OCI-LY1 (cell line): ENCODE measurements at regions not wholly inside any gene's neighbourhood (a gene's known extent, or its start where the extent isn't known, plus 50 kb on each side); places are given as distances from the start of the nearest gene placed in this dataset.

ENCODE experiments used
- H2AFZ ChIP-seq: fragments of 200-600 bp; sonication (generic), shearing (Covaris generic); 2 replicates; pipeline ENCODE4 v1.6.0; 2014; ENCODE audit warnings: antibody characterized with exemption, mild to moderate bottlenecking, low read length
- H3F3A ChIP-seq: fragments of 200-600 bp; sonication (generic), shearing (Covaris generic); 2 replicates; pipeline ENCODE4 v1.6.0; 2014; ENCODE audit warnings: mild to moderate bottlenecking, antibody characterized with exemption, low read length, moderate library complexity; ENCODE audit not compliant: insufficient read depth
- H3K27ac ChIP-seq: fragments of 200-600 bp; sonication (generic); 2 replicates; pipeline ENCODE4 v1.5.1; 2014; ENCODE audit warnings: low read length, mixed run types, mild to moderate bottlenecking, low read depth; ENCODE audit not compliant: poor library complexity, severe bottlenecking
- H3K27me3 ChIP-seq: fragments of 200-600 bp; sonication (generic); 2 replicates; pipeline ENCODE4 v1.6.0; 2014; ENCODE audit warnings: antibody characterized with exemption, mild to moderate bottlenecking, low read length, moderate library complexity; ENCODE audit not compliant: insufficient read depth
- H3K36me3 ChIP-seq: fragments of 200-600 bp; sonication (generic); 2 replicates; pipeline ENCODE4 v1.6.1; 2014; ENCODE audit warnings: mild to moderate bottlenecking, antibody characterized with exemption, low read length, moderate library complexity, mixed read lengths; ENCODE audit not compliant: insufficient read depth
- H3K4me1 ChIP-seq: fragments of 200-600 bp; sonication (generic); 2 replicates; pipeline ENCODE4 v1.5.1; 2014; ENCODE audit warnings: mild to moderate bottlenecking, low read length, moderate library complexity; ENCODE audit not compliant: insufficient read depth, severe bottlenecking
- H3K4me2 ChIP-seq: fragments of 200-600 bp; sonication (generic), shearing (Covaris generic); 2 replicates; pipeline ENCODE4 v1.6.1; 2014; ENCODE audit warnings: low read length
- H3K4me3 ChIP-seq: fragments of 200-600 bp; sonication (generic); 2 replicates; pipeline ENCODE4 v1.5.1; 2014; ENCODE audit warnings: low read length, low read depth, mild to moderate bottlenecking, mixed read lengths; ENCODE audit not compliant: poor library complexity, severe bottlenecking
- H3K79me2 ChIP-seq: fragments of 200-600 bp; shearing (Covaris generic); 2 replicates; pipeline ENCODE4 v1.6.1; 2016; ENCODE audit warnings: mixed run types, low read length, mixed read lengths; ENCODE audit not compliant: insufficient read depth
- H3K9ac ChIP-seq: fragments of 200-600 bp; sonication (generic), shearing (Covaris generic); 2 replicates; pipeline ENCODE4 v1.6.1; 2014; ENCODE audit warnings: mild to moderate bottlenecking, low read length, mixed read lengths
- H3K9me2 ChIP-seq: fragments of 200-600 bp; sonication (generic), shearing (Covaris generic); 2 replicates; pipeline ENCODE4 v1.6.1; 2014; ENCODE audit warnings: low read depth, mild to moderate bottlenecking, low read length, mixed read lengths
- H3K9me3 ChIP-seq: fragments of 200-600 bp; shearing (Covaris generic); 2 replicates; pipeline ENCODE4 v1.6.1; 2014; ENCODE audit warnings: low read length, mixed read lengths
- H4K20me1 ChIP-seq: fragments of 200-600 bp; sonication (generic), shearing (Covaris generic); 2 replicates; pipeline ENCODE4 v1.6.0; 2016; ENCODE audit warnings: mild to moderate bottlenecking, low read length; ENCODE audit not compliant: insufficient read depth
- EZH2 ChIP-seq: fragments of 200-600 bp; sonication (generic), shearing (Covaris generic); IDR thresholded peaks from 2 replicates; pipeline ENCODE4 v1.8.0; 2017; ENCODE audit warnings: borderline replicate concordance, mixed run types, mild to moderate bottlenecking, antibody characterized with exemption, low read length, moderate library complexity, mixed read lengths
- TF ChIP-seq, protein P1 (sequence below): fragments of 200-600 bp; sonication (generic), shearing (Covaris generic); IDR thresholded peaks from 2 replicates; pipeline ENCODE4 v1.5.1; 2017; ENCODE audit warnings: mild to moderate bottlenecking, antibody characterized with exemption, low read length, moderate library complexity, mixed read lengths

DNA sequence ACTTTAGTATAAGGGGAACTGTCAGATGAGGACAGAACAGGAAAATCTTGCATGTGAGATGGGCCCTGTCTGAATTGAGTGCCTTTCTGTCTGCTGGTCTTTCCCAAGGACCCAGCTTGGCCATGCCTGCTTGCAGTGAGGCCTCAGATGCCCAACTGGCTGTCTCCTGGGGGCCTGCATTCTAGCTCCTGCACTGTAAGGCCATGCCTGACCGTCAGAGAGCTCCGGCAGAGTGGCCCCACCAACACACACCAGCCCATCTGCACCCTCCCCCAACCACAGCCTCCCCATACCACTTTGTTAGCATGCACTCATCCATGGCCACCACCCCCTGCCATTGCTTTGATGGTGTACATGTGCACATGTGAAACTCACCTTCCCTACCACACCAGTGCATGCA lies 190.4 kb upstream of the RPRM start:
- no peak overlapping the region for H2AFZ ChIP-seq
- H3K27me3 ChIP-seq, result no peaks in the 10 kb centered on the region
- no peak overlapping the region for H3K27ac ChIP-seq
- H3K4me1 ChIP-seq, result no peaks in the 10 kb centered on the region
- no peaks in the 10 kb centered on the region for H3K36me3 ChIP-seq
- no peaks in the 10 kb centered on the region for H3K9me2 ChIP-seq
- H3F3A ChIP-seq, result no peaks in the 10 kb centered on the region
- H3K4me3 ChIP-seq, result no peak overlapping the region
- no peak overlapping the region for H3K4me2 ChIP-seq
- H3K9ac ChIP-seq, result no peak overlapping the region
- H3K79me2 ChIP-seq, result no peaks in the 10 kb centered on the region
- TF ChIP-seq, protein P1, sequence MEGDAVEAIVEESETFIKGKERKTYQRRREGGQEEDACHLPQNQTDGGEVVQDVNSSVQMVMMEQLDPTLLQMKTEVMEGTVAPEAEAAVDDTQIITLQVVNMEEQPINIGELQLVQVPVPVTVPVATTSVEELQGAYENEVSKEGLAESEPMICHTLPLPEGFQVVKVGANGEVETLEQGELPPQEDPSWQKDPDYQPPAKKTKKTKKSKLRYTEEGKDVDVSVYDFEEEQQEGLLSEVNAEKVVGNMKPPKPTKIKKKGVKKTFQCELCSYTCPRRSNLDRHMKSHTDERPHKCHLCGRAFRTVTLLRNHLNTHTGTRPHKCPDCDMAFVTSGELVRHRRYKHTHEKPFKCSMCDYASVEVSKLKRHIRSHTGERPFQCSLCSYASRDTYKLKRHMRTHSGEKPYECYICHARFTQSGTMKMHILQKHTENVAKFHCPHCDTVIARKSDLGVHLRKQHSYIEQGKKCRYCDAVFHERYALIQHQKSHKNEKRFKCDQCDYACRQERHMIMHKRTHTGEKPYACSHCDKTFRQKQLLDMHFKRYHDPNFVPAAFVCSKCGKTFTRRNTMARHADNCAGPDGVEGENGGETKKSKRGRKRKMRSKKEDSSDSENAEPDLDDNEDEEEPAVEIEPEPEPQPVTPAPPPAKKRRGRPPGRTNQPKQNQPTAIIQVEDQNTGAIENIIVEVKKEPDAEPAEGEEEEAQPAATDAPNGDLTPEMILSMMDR, result no peak
- no peak for TF ChIP-seq EZH2
- no peaks in the 10 kb centered on the region for H3K9me3 ChIP-seq
- no peaks in the 10 kb centered on the region for H4K20me1 ChIP-seq

DNA sequence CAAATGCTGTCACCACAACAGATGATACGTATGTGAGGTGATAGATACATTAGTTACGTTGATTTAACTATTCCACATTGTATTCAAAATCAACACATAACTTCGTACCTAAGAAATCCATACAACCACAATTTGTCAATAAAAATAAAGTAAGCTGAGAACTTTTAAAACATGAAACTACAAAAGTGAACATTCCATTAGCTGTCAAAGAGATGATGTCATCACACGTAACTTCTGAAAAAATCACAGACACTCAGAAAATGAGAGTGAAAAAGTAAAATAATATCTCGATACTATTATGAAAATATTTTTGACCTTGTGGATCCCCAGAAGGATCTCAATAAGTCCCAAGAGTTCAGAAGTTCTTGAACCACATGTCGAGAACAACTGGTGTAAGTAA lies 161.6 kb upstream of the GALNT13 start:
- Histone ChIP-seq H3K9me2 (no peaks in the 10 kb centered on the region; the same call in 1 of the 2 replicates), H3K9ac (no peak overlapping the region), H2AFZ (no peak overlapping the region), H3K27me3 (no peaks in the 10 kb centered on the region), H3K9me3 (no peaks in the 10 kb centered on the region), H3K4me2 (no peak overlapping the region), H3K4me1 (no peaks in the 10 kb centered on the region), H3F3A (no peaks in the 10 kb centered on the region), H4K20me1 (no peaks in the 10 kb centered on the region), H3K36me3 (no peaks in the 10 kb centered on the region), H3K4me3 (no peak overlapping the region), H3K79me2 (no peaks in the 10 kb centered on the region), H3K27ac (no peak overlapping the region)
- no peak for TF ChIP-seq EZH2

- H3F3A ChIP-seq, result no peaks in the 10 kb centered on the region
- H4K20me1 ChIP-seq, result no peaks in the 10 kb centered on the region
- H3K9me2 ChIP-seq, result no peaks in the 10 kb centered on the region; the same call in 1 of the 2 replicates
- H3K4me1 ChIP-seq, result no peaks in the 10 kb centered on the region
- H3K27me3 ChIP-seq, result no peaks in the 10 kb centered on the region
- no peak overlapping the region for H3K4me2 ChIP-seq
- no peak overlapping the region for H2AFZ ChIP-seq
- no peak for TF ChIP-seq EZH2
- TF ChIP-seq, protein P1, result no peak
- H3K27ac ChIP-seq, result no peak overlapping the region
- no peaks in the 10 kb centered on the region for H3K79me2 ChIP-seq
- H3K9me3 ChIP-seq, result no peaks in the 10 kb centered on the region
- H3K4me3 ChIP-seq, result no peak overlapping the region
- H3K36me3 ChIP-seq, result no peaks in the 10 kb centered on the region
- H3K9ac ChIP-seq, result no peak overlapping the region
Measured at GRCh38 chr2:153715218-153715850, 156.4 kb upstream of the GALNT13 start.

DNA sequence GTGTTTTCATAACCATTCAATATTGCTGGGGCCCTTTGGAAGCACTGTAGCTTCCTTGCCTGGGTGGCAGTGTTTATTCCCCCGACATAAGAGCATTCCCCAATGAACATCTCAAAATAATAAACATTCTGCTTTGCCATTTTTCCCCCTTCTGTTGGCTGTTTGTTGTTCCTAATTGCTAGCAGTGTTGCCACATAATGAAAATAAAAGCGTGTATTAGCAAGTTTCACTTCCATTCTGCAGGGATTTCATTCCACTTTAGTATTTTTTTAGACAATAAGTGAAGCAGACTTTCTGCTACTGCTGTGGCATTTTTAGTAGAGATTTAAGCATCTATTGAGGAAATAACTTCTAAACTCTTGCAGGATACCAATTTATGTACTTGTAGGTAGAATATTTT lies 154.7 kb upstream of the GALNT13 start:
- TF ChIP-seq EZH2, result no peak
- TF ChIP-seq, protein P1, result no peak
- Histone ChIP-seq H3F3A (no peaks in the 10 kb centered on the region), H2AFZ (no peak overlapping the region), H3K9ac (no peak overlapping the region), H3K4me2 (no peak overlapping the region), H3K4me1 (no peaks in the 10 kb centered on the region), H3K27ac (no peak overlapping the region), H3K4me3 (no peak overlapping the region), H3K9me2 (no peaks in the 10 kb centered on the region; the same call in 1 of the 2 replicates), H3K9me3 (no peaks in the 10 kb centered on the region), H3K27me3 (no peaks in the 10 kb centered on the region), H4K20me1 (no peaks in the 10 kb centered on the region), H3K79me2 (no peaks in the 10 kb centered on the region), H3K36me3 (no peaks in the 10 kb centered on the region)
